SK-N-SH (cell line): ENCODE measurements at regions not wholly inside any gene's neighbourhood (a gene's known extent, or its start where the extent isn't known, plus 50 kb on each side); places are given as distances from the start of the nearest gene placed in this dataset.

Experiments
- CTCF ChIA-PET: fragments of 300-600, 350-600 bp; formaldehyde crosslinking; extraction: SDS; loops from one replicate; lab custom pipeline; 2021; lab: Yijun Ruan, JAX
- POLR2A ChIA-PET: fragments of 350-600 bp; sonication (Branson Sonifier 250); formaldehyde crosslinking; extraction: SDS; loops from one replicate; lab custom pipeline; 2020; ENCODE audit warnings: antibody characterized with exemption, inconsistent platforms; lab: Yijun Ruan, JAX
- DNase-seq: peaks from one replicate; pipeline ENCODE4 v3.0.0; 2012
- H2AFZ ChIP-seq: fragments of 200-600 bp; sonication (generic); 2 replicates; pipeline ENCODE4 v1.8.1; 2016; ENCODE audit warnings: antibody characterized with exemption, mild to moderate bottlenecking, low read depth
- H3F3A ChIP-seq: fragments of 200-600 bp; sonication (generic); replicated peaks from 2 replicates; pipeline ENCODE3; 2016; ENCODE audit warnings: antibody characterized with exemption, mild to moderate bottlenecking; ENCODE audit not compliant: insufficient read depth
- H3K27ac ChIP-seq, 2 experiments: fragments of 200-500 bp in 1 of 2; fragments of 200-600 bp in 1 of 2; sonication (Bioruptor generic) in 1 of 2; sonication (generic), shearing (Covaris generic) in 1 of 2; 2 replicates each; pipeline versions ENCODE4 v1.5.1 to v1.6.1; 2014 to 2016; ENCODE audit warnings: low read depth in 2 of 2, inconsistent platforms in 1 of 2, low read length in 1 of 2, mild to moderate bottlenecking in 1 of 2, mixed read lengths in 1 of 2
- H3K27me3 ChIP-seq: fragments of 200-600 bp; sonication (generic), shearing (Covaris generic); 2 replicates; pipeline ENCODE4 v1.6.1; 2016; ENCODE audit warnings: mixed run types; ENCODE audit not compliant: insufficient read depth
- H3K36me3 ChIP-seq, 2 experiments: fragments of 200-500 bp in 1 of 2; fragments of 200-600 bp in 1 of 2; sonication (Bioruptor generic) in 1 of 2; sonication (generic) in 1 of 2; replicated peaks in 1 of 2; 2 replicates each; pipeline versions ENCODE3 to v1.5.1; 2014 to 2016; ENCODE audit warnings: low read length in 1 of 2, mild to moderate bottlenecking in 1 of 2; ENCODE audit not compliant: insufficient read depth in 2 of 2, control insufficient read depth in 1 of 2
- H3K4me1 ChIP-seq, 2 experiments: fragments of 200-500 bp in 1 of 2; fragments of 200-600 bp in 1 of 2; sonication (Bioruptor generic) in 1 of 2; sonication (generic), shearing (Covaris generic) in 1 of 2; 2 replicates each; pipeline versions ENCODE4 v1.5.1 to v1.6.1; 2014 to 2016; ENCODE audit warnings: low read depth in 1 of 2, low read length in 1 of 2, mixed run types in 1 of 2; ENCODE audit not compliant: insufficient read depth in 2 of 2, control insufficient read depth in 1 of 2
- H3K4me2 ChIP-seq: fragments of 200-600 bp; sonication (generic), shearing (Covaris generic); 2 replicates; pipeline ENCODE4 v1.6.1; 2017; ENCODE audit warnings: mixed run types
- H3K4me3 ChIP-seq, 2 experiments: fragments of 200-500 bp in 1 of 2; fragments of 200-600 bp in 1 of 2; sonication (Bioruptor generic) in 1 of 2; sonication (generic), shearing (Covaris generic) in 1 of 2; 2 replicates each; pipeline versions ENCODE4 v1.5.1 to v1.8.1; 2014 to 2016; ENCODE audit warnings: low read depth in 2 of 2, inconsistent platforms in 1 of 2, low read length in 1 of 2, mild to moderate bottlenecking in 1 of 2, mixed read lengths in 1 of 2, moderate library complexity in 1 of 2
- H3K79me2 ChIP-seq: fragments of 200-600 bp; sonication (generic); 2 replicates; pipeline ENCODE4 v1.8.1; 2017; ENCODE audit warnings: mild to moderate bottlenecking; ENCODE audit not compliant: insufficient read depth
- H3K9ac ChIP-seq: fragments of 200-600 bp; sonication (generic); 2 replicates; pipeline ENCODE4 v1.6.1; 2017; ENCODE audit warnings: mixed run types
- H3K9me2 ChIP-seq: fragments of 200-600 bp; sonication (generic); 2 replicates; pipeline ENCODE4 v1.6.1; 2017; ENCODE audit warnings: mixed run types
- H3K9me3 ChIP-seq: fragments of 200-600 bp; sonication (generic); 2 replicates; pipeline ENCODE4 v1.6.1; 2017; ENCODE audit warnings: mixed run types, mild to moderate bottlenecking, moderate library complexity
- H4K20me1 ChIP-seq: fragments of 200-600 bp; sonication (generic); 2 replicates; pipeline ENCODE4 v1.6.1; 2017; ENCODE audit warnings: mild to moderate bottlenecking, mixed run types; ENCODE audit not compliant: insufficient read depth
- CHD2 ChIP-seq: fragments of 150-350 bp; IDR thresholded peaks from 2 replicates; pipeline ENCODE4 v1.6.1; 2018; ENCODE audit warnings: low read length; ENCODE audit not compliant: partially characterized antibody
- CTCF ChIP-seq: fragments of 200-600 bp; sonication (generic); IDR thresholded peaks from 2 replicates; pipeline ENCODE4 v1.6.1; 2017; ENCODE audit warnings: antibody characterized with exemption, mild to moderate bottlenecking, moderate library complexity
- ELF1 ChIP-seq: IDR thresholded peaks from 2 replicates; pipeline ENCODE4 v1.4.0; 2012
- EP300 ChIP-seq, 2 experiments: IDR thresholded peaks; 2 replicates each; pipeline versions ENCODE4 v1.4.0 to v1.6.1; 2012; ENCODE audit warnings: borderline replicate concordance in 1 of 2, low read depth in 1 of 2, low read length in 1 of 2
- FOSL2 ChIP-seq: IDR thresholded peaks from 2 replicates; pipeline ENCODE4 v1.4.0; 2012; ENCODE audit warnings: low read depth, mild to moderate bottlenecking, moderate library complexity, borderline replicate concordance
- FOXJ3 ChIP-seq: sonication (generic); formaldehyde crosslinking; IDR thresholded peaks from 2 replicates; pipeline ENCODE4 v1.5.1; 2020; ENCODE audit warnings: mild to moderate bottlenecking, missing genetic modification reagents
- FOXM1 ChIP-seq: IDR thresholded peaks from 2 replicates; pipeline ENCODE4 v1.4.0; 2012; ENCODE audit warnings: low read depth, mild to moderate bottlenecking
- GATA2 ChIP-seq: sonication (generic); formaldehyde crosslinking; IDR thresholded peaks from 2 replicates; pipeline ENCODE4 v1.5.0; 2020; ENCODE audit warnings: mild to moderate bottlenecking, missing genetic modification reagents
- JUND ChIP-seq: IDR thresholded peaks from 2 replicates; pipeline ENCODE4 v1.4.0; 2012
- MAX ChIP-seq: IDR thresholded peaks from 2 replicates; pipeline ENCODE4 v1.4.0; 2012; ENCODE audit warnings: low read depth
- NFIC ChIP-seq: IDR thresholded peaks from 2 replicates; pipeline ENCODE4 v1.4.0; 2012; ENCODE audit warnings: borderline replicate concordance
- RXRA ChIP-seq: IDR thresholded peaks from 2 replicates; pipeline ENCODE4 v1.4.0; 2012; ENCODE audit warnings: low read depth, mild to moderate bottlenecking, borderline replicate concordance
- SMC3 ChIP-seq: IDR thresholded peaks from 2 replicates; pipeline ENCODE4 v1.6.1; 2012; ENCODE audit warnings: low read depth, low read length, improper control_type of control experiment
- TAF1 ChIP-seq: IDR thresholded peaks from 2 replicates; pipeline ENCODE4 v1.6.1; 2012; ENCODE audit warnings: low read depth, mild to moderate bottlenecking, low read length, moderate library complexity, borderline replicate concordance
- TEAD4 ChIP-seq: IDR thresholded peaks from 2 replicates; pipeline ENCODE4 v1.4.0; 2012; ENCODE audit warnings: mild to moderate bottlenecking, borderline replicate concordance; ENCODE audit not compliant: insufficient read depth
- USF2 ChIP-seq: fragments of 150-350 bp; IDR thresholded peaks from 2 replicates; pipeline ENCODE4 v1.6.1; 2017; ENCODE audit warnings: antibody characterized with exemption, low read length, low read depth, borderline replicate concordance
- YY1 ChIP-seq: IDR thresholded peaks from 2 replicates; pipeline ENCODE4 v1.4.0; 2012; ENCODE audit warnings: low read depth, mild to moderate bottlenecking
- WGBS: methylation state at CpG from one replicate; pipeline ENCODE4 v1.1.6; 2017; ENCODE audit warnings: low lambda C conversion rate; 5-methylcytosine and 5-hydroxymethylcytosine counted together
- TF ChIP-seq, protein P1 (sequence below): IDR thresholded peaks from 2 replicates; pipeline ENCODE4 v1.4.0; 2012; ENCODE audit warnings: low read depth, borderline replicate concordance

DNA sequence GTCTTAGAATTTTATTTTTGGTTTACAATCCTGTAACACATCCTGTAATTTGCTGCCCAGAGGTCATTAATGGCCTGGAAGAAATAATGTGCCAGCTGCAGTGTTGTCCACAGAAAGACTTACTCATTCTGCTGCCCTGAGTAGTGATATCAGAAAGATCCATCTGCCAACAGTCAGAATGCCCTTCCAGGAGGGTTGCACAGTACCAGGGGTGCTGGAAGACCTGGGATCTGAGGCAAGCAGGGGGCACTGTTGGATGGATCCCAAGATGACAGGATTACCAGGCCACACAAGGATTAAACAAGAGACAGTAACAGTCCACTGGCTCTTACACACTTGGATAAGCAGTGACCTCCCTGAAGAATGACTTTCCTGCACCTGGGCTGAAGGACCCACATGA is 93.8 kb upstream of the TOP3B start (continued):
- no peak for TF ChIP-seq USF2
- no peak for TF ChIP-seq NFIC
- peak; percentile 43; the same call in 1 of the 2 replicates for TF ChIP-seq GATA2 (CRISPR knock-in tag)
- no peak for TF ChIP-seq JUND
- TF ChIP-seq FOSL2 = no peak
- TF ChIP-seq SMC3 = no peak

GRCh38 chr22:22075382-22076163 is 93.0 kb upstream of the TOP3B start:
- Histone ChIP-seq H3K36me3 (no peaks in the 10 kb centered on the region), H3K9me2 (no peaks in the 10 kb centered on the region), H3K27ac (no peak overlapping the region), H3K9ac (no peak overlapping the region), H3K4me2 (no peak overlapping the region; the same call in 1 of the 2 replicates), H2AFZ (no peak overlapping the region), H4K20me1 (no peaks in the 10 kb centered on the region), H3F3A (no peaks in the 10 kb centered on the region), H3K9me3 (no peaks in the 10 kb centered on the region), H3K4me1 (peaks cover 0 to 8% of the 10 kb centered on the region in 2 experiments; a peak in 2 of 4 replicates), H3K79me2 (no peaks in the 10 kb centered on the region), H3K4me3 (no peak overlapping the region), H3K27me3 (peaks cover 8% of the 10 kb centered on the region; the same call in 1 of the 2 replicates)
- WGBS = 57% methylated on average over 11 of the region's 12 CpGs
- POLR2A ChIA-PET = no interaction called here
- DNase-seq = no peak
- TF ChIP-seq EP300 (IDR thresholded peaks at IDR 0.05; ENCODE audit: borderline replicate concordance in 1 of 2, low read depth in 1 of 2, low read length in 1 of 2) (no peak), FOXM1 (no peak)
- CTCF ChIA-PET = interaction anchor here (1.1 kb wide), 1 partner anchor 8 kb away, joined by 3 read pairs; no protein-coding TSS in a partner anchor

GRCh38 chr22:22074634-22075381 is 92.2 kb upstream of the TOP3B start:
- Histone ChIP-seq H3F3A (no peaks in the 10 kb centered on the region), H3K9me2 (no peaks in the 10 kb centered on the region), H3K9me3 (no peaks in the 10 kb centered on the region), H4K20me1 (no peaks in the 10 kb centered on the region), H3K4me2 (no peak overlapping the region), H3K9ac (no peak overlapping the region), H3K36me3 (no peaks in the 10 kb centered on the region), H3K4me3 (no peak overlapping the region), H3K27me3 (peaks cover 8% of the 10 kb centered on the region; the same call in 1 of the 2 replicates), H3K4me1 (peaks cover 0 to 8% of the 10 kb centered on the region in 2 experiments; a peak in 2 of 4 replicates), H3K27ac (no peak overlapping the region), H3K79me2 (no peaks in the 10 kb centered on the region), H2AFZ (no peak overlapping the region)
- WGBS = no CpG with 5 or more reads among the region's 1 CpG
- DNase-seq = no peak
- ChIA-PET CTCF (interaction anchor here (0.6 to 2.2 kb wide), 2 partner anchors 15 to 36 kb away, joined by 3 to 6 read pairs; no protein-coding TSS in a partner anchor), POLR2A (no interaction called here)
- TF ChIP-seq FOXJ3 (CRISPR knock-in tag) = no peak
- TF ChIP-seq NFIC = no peak
- no peak for TF ChIP-seq CTCF
- no peak for TF ChIP-seq ELF1
- no peak for TF ChIP-seq FOXM1
- TF ChIP-seq, protein P1, sequence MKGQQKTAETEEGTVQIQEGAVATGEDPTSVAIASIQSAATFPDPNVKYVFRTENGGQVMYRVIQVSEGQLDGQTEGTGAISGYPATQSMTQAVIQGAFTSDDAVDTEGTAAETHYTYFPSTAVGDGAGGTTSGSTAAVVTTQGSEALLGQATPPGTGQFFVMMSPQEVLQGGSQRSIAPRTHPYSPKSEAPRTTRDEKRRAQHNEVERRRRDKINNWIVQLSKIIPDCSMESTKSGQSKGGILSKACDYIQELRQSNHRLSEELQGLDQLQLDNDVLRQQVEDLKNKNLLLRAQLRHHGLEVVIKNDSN = no peak
- no peak for TF ChIP-seq FOSL2
- TF ChIP-seq RXRA = no peak
- no peak for TF ChIP-seq TAF1
- TF ChIP-seq EP300 (IDR thresholded peaks at IDR 0.05; ENCODE audit: borderline replicate concordance in 1 of 2, low read depth in 1 of 2, low read length in 1 of 2) = no peak
- TF ChIP-seq TEAD4 = no peak
- TF ChIP-seq JUND = no peak
- TF ChIP-seq CHD2 = no peak
- no peak for TF ChIP-seq USF2
- no peak for TF ChIP-seq MAX
- no peak for TF ChIP-seq YY1
